Kidney (tissue), 13 donors: ENCODE measurements at regions not wholly inside any gene's neighbourhood (a gene's known extent, or its start where the extent isn't known, plus 50 kb on each side); places are given as distances from the start of the nearest gene placed in this dataset.
A peak's percentile ranks its signal among the peaks of the same experiment; 100 is the strongest.

Experiments
- DNase-seq, 5 donors: peaks; one replicate each; pipeline ENCODE4 v3.0.0-alpha.2; 2013 to 2020
- FAIRE-seq: peaks from 2 replicates; lab custom pipeline; 2012; peaks lifted over from hg19 to GRCh38; lab: Jason Lieb, UNC
- H3K27ac ChIP-seq, 2 donors: one replicate each; pipeline ENCODE4 v1.7.0; 2013; ENCODE audit warnings: low read depth in 2 of 2, low read length in 2 of 2, inconsistent platforms in 1 of 2
- H3K27me3 ChIP-seq: one replicate; pipeline ENCODE4 v1.7.1; 2013; ENCODE audit warnings: low read length, inconsistent platforms; ENCODE audit not compliant: control insufficient read depth, insufficient read depth
- H3K36me3 ChIP-seq, 3 donors: one replicate each; pipeline versions ENCODE4 v1.7.0 to v1.7.1; 2013; ENCODE audit warnings: low read length in 3 of 3, control low read depth in 1 of 3, inconsistent platforms in 1 of 3; ENCODE audit not compliant: insufficient read depth in 3 of 3, control insufficient read depth in 2 of 3
- H3K4me1 ChIP-seq, 3 donors: one replicate each; pipeline versions ENCODE4 v1.7.0 to v1.7.1; 2013; ENCODE audit warnings: low read length in 3 of 3, inconsistent platforms in 1 of 3, low read depth in 1 of 3; ENCODE audit not compliant: control insufficient read depth in 2 of 3, insufficient read depth in 2 of 3
- H3K4me3 ChIP-seq, 3 donors: one replicate each; pipeline versions ENCODE4 v1.7.0 to v1.8.1; 2013; ENCODE audit warnings: low read length in 3 of 3, control low read depth in 1 of 3, inconsistent platforms in 1 of 3
- H3K9ac ChIP-seq, 3 donors: one replicate each; pipeline versions ENCODE4 v1.7.0 to v1.7.1; 2013; ENCODE audit warnings: low read length in 3 of 3, control low read depth in 1 of 3, inconsistent platforms in 1 of 3
- H3K9me3 ChIP-seq, 3 donors: one replicate each; pipeline versions ENCODE4 v1.7.0 to v1.7.1; 2013; ENCODE audit warnings: low read length in 3 of 3, control low read depth in 1 of 3, inconsistent platforms in 1 of 3; ENCODE audit not compliant: control insufficient read depth in 2 of 3, insufficient read depth in 1 of 3
- CTCF ChIP-seq: IDR thresholded peaks from 3 replicates; pipeline ENCODE4 v1.5.1; 2012; ENCODE audit warnings: mild to moderate bottlenecking, moderate library complexity, borderline replicate concordance; ENCODE audit not compliant: insufficient read depth; ENCODE audit errors: extremely low read depth
- intact Hi-C: fragments of 100-400 bp; cut with DNase I; formaldehyde crosslinking; loops from one replicate; pipeline ENCODE4 v1.11.1; 2022
- donor health status: control.
- donor health status: control.
- donor health status: control.
- donor health status: control.
- donor health status: control.
- donor health status: DM: yes; HTN: yes; CAD: no.
- donor health status: Normal renal cell carcinoma (clear cell type).

- Histone ChIP-seq H3K27me3 (no peaks in the 10 kb centered on the region), H3K4me1 (no peaks in the 10 kb centered on the region), H3K9me3 (no peaks in the 10 kb centered on the region), H3K9ac (no peak overlapping the region), H3K27ac (no peak overlapping the region), H3K4me3 (no peak overlapping the region), H3K36me3 (no peaks in the 10 kb centered on the region)
- DNase-seq = no peak
- TF ChIP-seq CTCF = no peak
- no peak for FAIRE-seq
- intact Hi-C loops = no loop called here
These were observed 222.0 kb upstream of the FOXQ1 start for GRCh38 chr6:1089859-1090258.

- Histone ChIP-seq H3K4me3 (no peak overlapping the region), H3K27ac (no peak overlapping the region), H3K36me3 (no peaks in the 10 kb centered on the region), H3K4me1 (no peaks in the 10 kb centered on the region), H3K27me3 (no peaks in the 10 kb centered on the region), H3K9me3 (no peaks in the 10 kb centered on the region), H3K9ac (no peak overlapping the region)
- FAIRE-seq (no peak), DNase-seq (no peak)
- intact Hi-C loops = no loop called here
- no peak for TF ChIP-seq CTCF
These were observed 223.4 kb upstream of the FOXQ1 start for GRCh38 chr6:1088492-1089001.

- FAIRE-seq (no peak), DNase-seq (peak in 1 of 5 donors; percentile 58)
- Histone ChIP-seq H3K4me3 (no peak overlapping the region), H3K27ac (no peak overlapping the region), H3K36me3 (no peaks in the 10 kb centered on the region), H3K27me3 (no peaks in the 10 kb centered on the region), H3K9me3 (no peaks in the 10 kb centered on the region), H3K9ac (no peak overlapping the region), H3K4me1 (peaks cover 0 to 2% (median 0%) of the 10 kb centered on the region in 3 donors)
- TF ChIP-seq CTCF = no peak
- intact Hi-C loops = no loop called here
These were observed 224.6 kb upstream of the FOXQ1 start for GRCh38 chr6:1087154-1087843.
